MG63 (cell line): ENCODE measurements at regions not wholly inside any gene's neighbourhood (a gene's known extent, or its start where the extent isn't known, plus 50 kb on each side); places are given as distances from the start of the nearest gene placed in this dataset.
A peak's percentile ranks its signal among the peaks of the same experiment; 100 is the strongest.

Source experiments
- DNase-seq: peaks from one replicate; pipeline ENCODE4 v3.0.0-alpha.2; 2020
- H3K27me3 ChIP-seq: fragments of 250-450 bp; sonication (Bioruptor Pico); 2 replicates; pipeline ENCODE4 v1.5.1; 2020; ENCODE audit warnings: mild to moderate bottlenecking, moderate library complexity
- H3K36me3 ChIP-seq: fragments of 250-450 bp; sonication (Bioruptor Pico); 2 replicates; pipeline ENCODE4 v1.5.1; 2020; ENCODE audit warnings: mild to moderate bottlenecking, moderate library complexity
- H3K4me3 ChIP-seq: fragments of 250-450 bp; sonication (Bioruptor Pico); 2 replicates; pipeline ENCODE4 v1.5.1; 2020; ENCODE audit warnings: mild to moderate bottlenecking, moderate library complexity
- H3K9me3 ChIP-seq: fragments of 250-450 bp; sonication (Bioruptor Pico); 2 replicates; pipeline ENCODE4 v1.5.1; 2020; ENCODE audit warnings: mild to moderate bottlenecking, moderate library complexity

GRCh38 chr6:84512391-84512790, 252.0 kb downstream of the TBX18 start:
- Histone ChIP-seq H3K27me3 (no peaks in the 10 kb centered on the region), H3K36me3 (no peaks in the 10 kb centered on the region), H3K4me3 (no peak overlapping the region), H3K9me3 (no peaks in the 10 kb centered on the region)
- DNase-seq = no peak

DNA sequence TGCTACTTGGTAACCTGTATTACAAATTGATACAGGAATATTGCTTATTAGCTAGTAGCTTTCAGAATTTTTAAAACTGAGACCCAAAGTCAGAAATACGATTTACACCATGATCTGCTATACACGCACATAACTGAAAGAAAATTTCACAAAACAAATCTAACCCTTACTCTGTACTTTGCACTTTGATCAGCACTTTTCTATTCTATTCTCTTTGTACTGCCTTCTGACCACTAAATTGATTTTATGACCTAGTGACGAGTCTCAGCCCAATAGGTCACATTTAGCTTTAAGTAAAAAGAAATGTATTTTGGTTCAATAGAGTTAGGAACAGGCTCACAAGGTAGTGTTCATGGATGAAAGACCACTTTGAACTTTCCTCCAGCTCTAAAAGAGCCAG, 252.5 kb downstream of the TBX18 start:
- DNase-seq = no peak
- H3K36me3 ChIP-seq = no peaks in the 10 kb centered on the region
- no peaks in the 10 kb centered on the region for H3K27me3 ChIP-seq
- no peak overlapping the region for H3K4me3 ChIP-seq
- H3K9me3 ChIP-seq = no peaks in the 10 kb centered on the region

GRCh38 chr6:84508981-84509380, 255.4 kb downstream of the TBX18 start:
- no peak for DNase-seq
- Histone ChIP-seq H3K4me3 (no peak overlapping the region), H3K9me3 (no peaks in the 10 kb centered on the region), H3K36me3 (no peaks in the 10 kb centered on the region), H3K27me3 (no peaks in the 10 kb centered on the region)

GRCh38 chr6:84508334-84508733, 256.1 kb downstream of the TBX18 start:
- Histone ChIP-seq H3K36me3 (no peaks in the 10 kb centered on the region), H3K27me3 (no peaks in the 10 kb centered on the region), H3K9me3 (no peaks in the 10 kb centered on the region), H3K4me3 (no peak overlapping the region)
- no peak for DNase-seq

- Histone ChIP-seq H3K27me3 (no peaks in the 10 kb centered on the region), H3K4me3 (no peak overlapping the region), H3K9me3 (no peaks in the 10 kb centered on the region), H3K36me3 (no peaks in the 10 kb centered on the region)
- DNase-seq = no peak
Measured at GRCh38 chr6:84504025-84504424, 260.4 kb downstream of the TBX18 start.

DNA sequence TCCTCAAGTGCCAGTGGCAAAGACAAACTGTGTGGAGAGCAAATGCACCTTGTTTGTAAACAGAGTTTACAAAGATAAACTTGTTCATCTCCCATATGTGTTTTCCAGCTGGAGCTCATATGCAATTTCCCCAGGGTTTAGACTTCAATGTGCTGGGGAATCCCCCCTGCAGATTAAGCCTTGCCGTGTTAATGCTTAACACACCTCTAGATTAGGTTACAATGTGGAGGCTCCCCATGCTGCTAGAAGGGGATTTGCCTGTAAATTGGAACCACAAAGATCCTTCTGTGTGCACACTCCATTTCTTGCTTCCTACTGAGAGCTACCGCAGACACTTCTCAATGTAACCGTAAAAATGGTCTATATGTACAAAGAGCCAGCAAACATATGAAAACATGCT, 263.1 kb downstream of the TBX18 start:
- H3K36me3 ChIP-seq = no peaks in the 10 kb centered on the region
- no peaks in the 10 kb centered on the region for H3K9me3 ChIP-seq
- no peak overlapping the region for H3K4me3 ChIP-seq
- H3K27me3 ChIP-seq = no peaks in the 10 kb centered on the region
- DNase-seq = no peak

GRCh38 chr6:84500726-84501125, 263.7 kb downstream of the TBX18 start:
- no peaks in the 10 kb centered on the region for H3K9me3 ChIP-seq
- H3K36me3 ChIP-seq = no peaks in the 10 kb centered on the region
- H3K27me3 ChIP-seq = no peaks in the 10 kb centered on the region
- no peak overlapping the region for H3K4me3 ChIP-seq
- no peak for DNase-seq

DNA sequence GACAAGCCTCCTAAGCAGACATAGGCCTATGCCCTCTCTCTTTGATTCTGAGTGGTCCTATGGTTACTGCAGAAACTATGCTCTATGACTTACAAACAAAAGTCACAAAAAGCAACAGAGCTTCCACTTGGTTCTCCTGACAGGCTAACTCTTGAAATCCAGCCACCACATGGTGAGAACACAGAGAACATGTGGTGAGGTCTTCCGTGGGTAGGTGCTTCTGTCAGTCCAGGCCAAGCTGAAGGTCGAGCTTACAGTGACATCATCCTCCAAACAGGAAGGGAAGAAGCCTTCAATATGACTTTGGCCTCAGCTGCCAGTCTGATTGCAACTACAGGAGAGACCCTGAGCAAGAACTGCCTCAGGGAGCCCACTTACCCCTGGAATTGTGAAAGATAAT, 265.5 kb downstream of the TBX18 start:
- Histone ChIP-seq H3K27me3 (no peaks in the 10 kb centered on the region), H3K9me3 (no peaks in the 10 kb centered on the region), H3K4me3 (no peak overlapping the region), H3K36me3 (no peaks in the 10 kb centered on the region)
- DNase-seq = no peak

- Histone ChIP-seq H3K9me3 (no peaks in the 10 kb centered on the region), H3K36me3 (no peaks in the 10 kb centered on the region), H3K4me3 (no peak overlapping the region), H3K27me3 (no peaks in the 10 kb centered on the region)
- no peak for DNase-seq
Measured at GRCh38 chr6:84492241-84493165, 265.1 kb upstream of the CEP162 start.

GRCh38 chr6:84489598-84489997, 262.2 kb upstream of the CEP162 start:
- no peaks in the 10 kb centered on the region for H3K36me3 ChIP-seq
- no peaks in the 10 kb centered on the region; the same call in 1 of the 2 replicates for H3K9me3 ChIP-seq
- no peaks in the 10 kb centered on the region for H3K27me3 ChIP-seq
- H3K4me3 ChIP-seq = no peak overlapping the region
- no peak for DNase-seq

GRCh38 chr6:84486526-84486925, 259.1 kb upstream of the CEP162 start:
- DNase-seq = no peak
- Histone ChIP-seq H3K27me3 (no peaks in the 10 kb centered on the region), H3K36me3 (no peaks in the 10 kb centered on the region), H3K9me3 (no peaks in the 10 kb centered on the region; the same call in 1 of the 2 replicates), H3K4me3 (no peak overlapping the region)

- H3K27me3 ChIP-seq = no peaks in the 10 kb centered on the region
- no peaks in the 10 kb centered on the region; the same call in 1 of the 2 replicates for H3K9me3 ChIP-seq
- DNase-seq = no peak
- H3K36me3 ChIP-seq = no peaks in the 10 kb centered on the region
- H3K4me3 ChIP-seq = no peak overlapping the region
Measured at GRCh38 chr6:84469144-84469543, 241.7 kb upstream of the CEP162 start.

DNA sequence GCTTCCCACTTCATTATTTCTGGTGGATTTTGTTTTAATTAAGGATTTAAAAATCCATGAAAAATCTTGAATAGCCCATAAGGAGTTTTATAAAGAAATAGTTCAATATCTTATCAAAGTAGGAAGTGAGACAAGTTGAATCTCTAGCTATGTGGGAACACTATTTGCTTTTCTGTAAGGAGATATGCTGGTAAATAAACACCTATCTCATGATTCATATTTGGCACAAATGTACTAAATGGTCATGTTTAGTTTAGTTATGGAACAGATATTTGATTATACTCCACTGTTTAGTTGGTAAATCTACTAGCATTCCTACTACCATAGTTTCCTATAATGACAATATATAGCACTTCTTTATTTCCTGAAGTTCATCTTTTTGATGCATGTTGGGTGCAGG, 239.9 kb upstream of the CEP162 start:
- H3K27me3 ChIP-seq = no peaks in the 10 kb centered on the region

GRCh38 chr6:84466511-84466910, 239.1 kb upstream of the CEP162 start:
- H3K36me3 ChIP-seq = no peaks in the 10 kb centered on the region
- peak; percentile 81 for DNase-seq
- no peak overlapping the region for H3K4me3 ChIP-seq
- H3K9me3 ChIP-seq = no peaks in the 10 kb centered on the region
- H3K27me3 ChIP-seq = no peaks in the 10 kb centered on the region

More for the DNA sequence above, 239.9 kb upstream of the CEP162 start:
- no peaks in the 10 kb centered on the region for H3K9me3 ChIP-seq
- no peak overlapping the region for H3K4me3 ChIP-seq
- DNase-seq = no peak
- no peaks in the 10 kb centered on the region for H3K36me3 ChIP-seq

- Histone ChIP-seq H3K9me3 (no peaks in the 10 kb centered on the region), H3K4me3 (no peak overlapping the region), H3K36me3 (no peaks in the 10 kb centered on the region), H3K27me3 (no peaks in the 10 kb centered on the region)
- DNase-seq = no peak
Measured at GRCh38 chr6:84464471-84464870, 237.0 kb upstream of the CEP162 start.

GRCh38 chr6:84462698-84463097, 235.3 kb upstream of the CEP162 start:
- Histone ChIP-seq H3K27me3 (no peaks in the 10 kb centered on the region), H3K9me3 (no peaks in the 10 kb centered on the region), H3K4me3 (no peak overlapping the region), H3K36me3 (no peaks in the 10 kb centered on the region)
- DNase-seq = no peak

GRCh38 chr6:84461461-84461860, 234.0 kb upstream of the CEP162 start:
- Histone ChIP-seq H3K4me3 (no peak overlapping the region), H3K27me3 (no peaks in the 10 kb centered on the region), H3K9me3 (0 out of 2 replicates have a peak, but pooled peaks cover under 1% of the 10 kb centered on the region), H3K36me3 (no peaks in the 10 kb centered on the region)
- DNase-seq = no peak

GRCh38 chr6:84460491-84460890, 233.0 kb upstream of the CEP162 start:
- Histone ChIP-seq H3K36me3 (no peaks in the 10 kb centered on the region), H3K4me3 (no peak overlapping the region), H3K27me3 (no peaks in the 10 kb centered on the region), H3K9me3 (0 out of 2 replicates have a peak, but pooled peaks cover 2% of the 10 kb centered on the region)
- DNase-seq = no peak
